GM23338 (cell line): ENCODE measurements at regions not wholly inside any gene's neighbourhood (a gene's known extent, or its start where the extent isn't known, plus 50 kb on each side); places are given as distances from the start of the nearest gene placed in this dataset.

ENCODE experiments used
- ATAC-seq: fragments of 200-7000 bp; cut with Tn5 transposase; 3 replicates; pipeline ENCODE4 v1.9.1; 2020
- DNase-seq: peaks from one replicate; pipeline ENCODE4 v3.0.0-alpha.2; 2015; ENCODE audit warnings: low spot score
- H2AFZ ChIP-seq: fragments of 200-600 bp; sonication (generic); 2 replicates; pipeline ENCODE4 v1.8.0; 2016; ENCODE audit warnings: antibody characterized with exemption, mild to moderate bottlenecking, moderate library complexity
- H3F3A ChIP-seq: fragments of 200-600 bp; sonication (generic); replicated peaks from 2 replicates; pipeline ENCODE4 v1.8.0; 2017; ENCODE audit warnings: antibody characterized with exemption, mixed run types, low read depth
- H3K27ac ChIP-seq: fragments of 200-600 bp; sonication (generic); 2 replicates; pipeline ENCODE4 v1.6.1; 2016; ENCODE audit warnings: low read depth
- H3K27me3 ChIP-seq: fragments of 200-600 bp; sonication (generic); 2 replicates; pipeline ENCODE4 v1.8.0; 2016; ENCODE audit warnings: mild to moderate bottlenecking, mixed run types, moderate library complexity; ENCODE audit not compliant: insufficient read depth
- H3K36me3 ChIP-seq: fragments of 200-600 bp; sonication (generic); 2 replicates; pipeline ENCODE4 v1.8.0; 2016; ENCODE audit warnings: mild to moderate bottlenecking; ENCODE audit not compliant: insufficient read depth
- H3K4me1 ChIP-seq: fragments of 200-600 bp; sonication (generic); 2 replicates; pipeline ENCODE4 v1.8.0; 2016; ENCODE audit warnings: mild to moderate bottlenecking, moderate library complexity; ENCODE audit not compliant: insufficient read depth
- H3K4me2 ChIP-seq: fragments of 200-600 bp; sonication (generic); 2 replicates; pipeline ENCODE4 v1.7.1; 2017; ENCODE audit warnings: mixed run types
- H3K4me3 ChIP-seq: fragments of 200-600 bp; sonication (generic); 2 replicates; pipeline ENCODE4 v1.6.1; 2016; ENCODE audit warnings: mixed run types
- H3K79me2 ChIP-seq: fragments of 200-600 bp; sonication (generic); replicated peaks from 2 replicates; pipeline ENCODE4 v1.8.0; 2017; ENCODE audit warnings: mild to moderate bottlenecking; ENCODE audit not compliant: insufficient read depth
- H3K9me2 ChIP-seq: fragments of 200-600 bp; sonication (generic); 2 replicates; pipeline ENCODE4 v1.8.0; 2017; ENCODE audit not compliant: insufficient read depth
- H4K20me1 ChIP-seq: fragments of 200-600 bp; sonication (generic); replicated peaks from 2 replicates; pipeline ENCODE4 v1.8.0; 2017; ENCODE audit warnings: mild to moderate bottlenecking; ENCODE audit not compliant: insufficient read depth
- H3K27ac Mint-ChIP-seq: 2 replicates; pipeline ENCODE4 v1.8.0; 2020; ENCODE audit warnings: inconsistent platforms, mild to moderate bottlenecking, moderate library complexity, mixed read lengths
- H3K27me3 Mint-ChIP-seq: 3 replicates; pipeline ENCODE4 v1.8.0; 2022; ENCODE audit warnings: low read depth, mild to moderate bottlenecking, moderate library complexity, mixed read lengths, inconsistent platforms; ENCODE audit not compliant: insufficient read depth, poor library complexity
- H3K36me3 Mint-ChIP-seq: 3 replicates; pipeline ENCODE4 v1.8.0; 2021; ENCODE audit warnings: low read depth, mild to moderate bottlenecking, inconsistent platforms, moderate library complexity, mixed read lengths
- H3K4me1 Mint-ChIP-seq: 3 replicates; pipeline ENCODE4 v1.8.0; 2020; ENCODE audit warnings: mild to moderate bottlenecking, inconsistent platforms, mixed read lengths
- H3K4me3 Mint-ChIP-seq: 3 replicates; pipeline ENCODE4 v1.8.0; 2021; ENCODE audit warnings: moderate library complexity, mild to moderate bottlenecking, inconsistent platforms, mixed read lengths
- H3K9me3 Mint-ChIP-seq: 3 replicates; pipeline ENCODE4 v1.8.0; 2020; ENCODE audit warnings: moderate library complexity, mild to moderate bottlenecking, inconsistent platforms, mixed read lengths
- CREB1 ChIP-seq: fragments of 250-450 bp; sonication (Bioruptor Pico); IDR thresholded peaks from 2 replicates; pipeline ENCODE4 v1.5.0; 2020; ENCODE audit warnings: low read depth, mild to moderate bottlenecking, moderate library complexity
- ETS1 ChIP-seq: IDR thresholded peaks from 2 replicates; pipeline ENCODE4 v1.6.1; 2016; ENCODE audit warnings: antibody characterized with exemption
- JUNB ChIP-seq: IDR thresholded peaks from one replicate; pipeline ENCODE4 v1.6.1; 2016; ENCODE audit warnings: antibody characterized with exemption; ENCODE audit not compliant: unreplicated experiment
- NANOG ChIP-seq: IDR thresholded peaks from 2 replicates; pipeline ENCODE4 v1.6.1; 2016; ENCODE audit warnings: antibody characterized with exemption, borderline replicate concordance
- POLR2AphosphoS5 ChIP-seq: IDR thresholded peaks from 2 replicates; pipeline ENCODE4 v1.6.1; 2016; ENCODE audit warnings: antibody characterized with exemption, low read depth
- STAT1 ChIP-seq: IDR thresholded peaks from one replicate; pipeline ENCODE4 v1.6.1; 2016; ENCODE audit warnings: antibody characterized with exemption; ENCODE audit not compliant: unreplicated experiment
- ZNF114 ChIP-seq: fragments of 250-450 bp; sonication (Bioruptor Pico); IDR thresholded peaks from 2 replicates; pipeline ENCODE4 v1.5.0; 2020; ENCODE audit warnings: mild to moderate bottlenecking, moderate library complexity
- ZNF331 ChIP-seq: fragments of 250-450 bp; sonication (Bioruptor Pico); IDR thresholded peaks from 2 replicates; pipeline ENCODE4 v1.5.0; 2020; ENCODE audit warnings: low read depth, mild to moderate bottlenecking, moderate library complexity
- ZNF462 ChIP-seq: fragments of 250-450 bp; sonication (Bioruptor Pico); IDR thresholded peaks from 2 replicates; pipeline ENCODE4 v1.5.0; 2020; ENCODE audit warnings: mild to moderate bottlenecking, moderate library complexity
- TF ChIP-seq, protein P1 (sequence below), 2 experiments: fragments of 200-600 bp in 1 of 2; sonication (generic) in 1 of 2; conservative IDR thresholded peaks; 2 replicates each; pipeline versions ENCODE4 v1.5.1 to v1.6.1; 2016 to 2017; ENCODE audit warnings: antibody characterized with exemption in 2 of 2, low read depth in 2 of 2, mild to moderate bottlenecking in 2 of 2, moderate library complexity in 1 of 2

GRCh38 chr5:96258692-96259091 lies 174.4 kb downstream of the PCSK1 start:
- no peak overlapping the region for H3K4me2 ChIP-seq
- no peaks in the 10 kb centered on the region for H3K79me2 ChIP-seq

DNA sequence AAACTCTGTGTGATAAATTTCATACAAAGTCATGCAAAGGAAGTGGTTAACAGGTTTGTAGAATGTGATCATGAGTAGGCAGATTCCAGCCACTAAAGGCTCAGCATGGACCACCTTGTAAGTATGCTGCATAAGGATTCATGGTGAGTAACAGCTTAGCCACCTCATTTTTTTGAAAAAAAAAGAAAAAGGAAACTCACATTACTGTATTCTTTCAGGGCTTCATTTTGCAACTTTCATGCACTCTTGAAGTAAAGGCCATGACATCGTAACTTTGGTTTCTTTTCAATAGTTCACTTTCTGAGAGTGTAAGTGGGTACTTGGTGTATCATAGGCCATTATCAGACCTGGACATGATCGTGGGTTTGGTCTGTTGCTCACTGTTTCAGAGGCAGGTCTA lies 175.1 kb downstream of the PCSK1 start:
- Histone ChIP-seq H3K4me2 (no peak overlapping the region), H3K4me3 (no peak overlapping the region), H4K20me1 (no peaks in the 10 kb centered on the region), H3K36me3 (no peaks in the 10 kb centered on the region), H3K27ac (no peak overlapping the region), H3F3A (no peaks in the 10 kb centered on the region), H2AFZ (0 out of 2 replicates have a peak overlapping the region, but pooled peaks have one; percentile 8), H3K4me1 (no peaks in the 10 kb centered on the region), H3K27me3 (no peaks in the 10 kb centered on the region), H3K79me2 (no peaks in the 10 kb centered on the region), H3K9me2 (peaks cover 7% of the 10 kb centered on the region; the same call in 1 of the 2 replicates)
- H3K27me3 Mint-ChIP-seq = no peaks in the 10 kb centered on the region
- H3K27ac Mint-ChIP-seq = 0 out of 2 replicates have a peak overlapping the region, but pooled peaks have one; percentile 14
- no peak overlapping the region for H3K4me3 Mint-ChIP-seq
- H3K9me3 Mint-ChIP-seq = no peaks in the 10 kb centered on the region
- H3K36me3 Mint-ChIP-seq = no peaks in the 10 kb centered on the region
- DNase-seq (no peak), ATAC-seq (no peak)
- H3K4me1 Mint-ChIP-seq = no peaks in the 10 kb centered on the region
- TF ChIP-seq, protein P1, sequence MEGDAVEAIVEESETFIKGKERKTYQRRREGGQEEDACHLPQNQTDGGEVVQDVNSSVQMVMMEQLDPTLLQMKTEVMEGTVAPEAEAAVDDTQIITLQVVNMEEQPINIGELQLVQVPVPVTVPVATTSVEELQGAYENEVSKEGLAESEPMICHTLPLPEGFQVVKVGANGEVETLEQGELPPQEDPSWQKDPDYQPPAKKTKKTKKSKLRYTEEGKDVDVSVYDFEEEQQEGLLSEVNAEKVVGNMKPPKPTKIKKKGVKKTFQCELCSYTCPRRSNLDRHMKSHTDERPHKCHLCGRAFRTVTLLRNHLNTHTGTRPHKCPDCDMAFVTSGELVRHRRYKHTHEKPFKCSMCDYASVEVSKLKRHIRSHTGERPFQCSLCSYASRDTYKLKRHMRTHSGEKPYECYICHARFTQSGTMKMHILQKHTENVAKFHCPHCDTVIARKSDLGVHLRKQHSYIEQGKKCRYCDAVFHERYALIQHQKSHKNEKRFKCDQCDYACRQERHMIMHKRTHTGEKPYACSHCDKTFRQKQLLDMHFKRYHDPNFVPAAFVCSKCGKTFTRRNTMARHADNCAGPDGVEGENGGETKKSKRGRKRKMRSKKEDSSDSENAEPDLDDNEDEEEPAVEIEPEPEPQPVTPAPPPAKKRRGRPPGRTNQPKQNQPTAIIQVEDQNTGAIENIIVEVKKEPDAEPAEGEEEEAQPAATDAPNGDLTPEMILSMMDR (conservative IDR thresholded peaks at IDR 0.05; ENCODE audit: low read depth in 2 of 2) = no peak
- no peak for TF ChIP-seq ETS1
- no peak for TF ChIP-seq JUNB
- TF ChIP-seq NANOG = no peak
- TF ChIP-seq ZNF331 (CRISPR knock-in tag) = no peak
- TF ChIP-seq CREB1 (CRISPR knock-in tag) = no peak
- no peak for TF ChIP-seq ZNF462 (CRISPR knock-in tag)

More at GRCh38 chr5:96258692-96259091, 174.4 kb downstream of the PCSK1 start:
- no peak for TF ChIP-seq JUNB
- TF ChIP-seq POLR2AphosphoS5 = no peak
- TF ChIP-seq ZNF114 (CRISPR knock-in tag) = no peak
- TF ChIP-seq STAT1 = no peak
- TF ChIP-seq ZNF331 (CRISPR knock-in tag) = no peak
- TF ChIP-seq, protein P1 (conservative IDR thresholded peaks at IDR 0.05; ENCODE audit: low read depth in 2 of 2) = no peak
- peaks cover 2% of the 10 kb centered on the region for H3K27me3 Mint-ChIP-seq
- DNase-seq (no peak), ATAC-seq (no peak)
- H3K27me3 ChIP-seq = no peaks in the 10 kb centered on the region
- H3F3A ChIP-seq = no peaks in the 10 kb centered on the region
- no peaks in the 10 kb centered on the region for H3K36me3 Mint-ChIP-seq
- H3K27ac Mint-ChIP-seq = peak overlapping the region; percentile 18; the same call in 1 of the 2 replicates
- H3K36me3 ChIP-seq = no peaks in the 10 kb centered on the region
- H3K4me1 Mint-ChIP-seq = no peaks in the 10 kb centered on the region
- no peaks in the 10 kb centered on the region for H4K20me1 ChIP-seq
- no peaks in the 10 kb centered on the region for H3K9me3 Mint-ChIP-seq
- no peak overlapping the region for H2AFZ ChIP-seq
- H3K4me1 ChIP-seq = no peaks in the 10 kb centered on the region
- no peak overlapping the region for H3K27ac ChIP-seq
- no peak overlapping the region for H3K4me3 Mint-ChIP-seq
- no peak overlapping the region for H3K4me3 ChIP-seq
- peaks cover 9% of the 10 kb centered on the region; the same call in 1 of the 2 replicates for H3K9me2 ChIP-seq
